ENCODE measurements at regions not wholly inside any gene's neighbourhood (a gene's known extent, or its start where the extent isn't known, plus 50 kb on each side); places are given as distances from the start of the nearest gene placed in this dataset.

- H3K27ac ChIP-seq, result no peak overlapping the region
Observed at GRCh38 chr12:34602213-34602940, 580.1 kb downstream of the ALG10 start.

GRCh38 chr12:34603382-34604035 is 581.2 kb downstream of the ALG10 start:
- Histone ChIP-seq H3K36me3 (no peaks in the 10 kb centered on the region), H3K9me3 (peaks cover 54% of the 10 kb centered on the region), H3K4me3 (no peak overlapping the region), H3K27ac (no peak overlapping the region), H3K4me1 (no peaks in the 10 kb centered on the region), H3K27me3 (no peaks in the 10 kb centered on the region)
- WGBS, result 66% methylated on average over 21 of the region's 21 CpGs
- DNase-seq (ENCODE audit: low spot score in 2 of 2), result peak in 1 of 2 donors; percentile 25
- no peak for TF ChIP-seq CTCF (IDR thresholded peaks at IDR 0.05)
- no peak for TF ChIP-seq EP300 (IDR thresholded peaks at IDR 0.05)

More at GRCh38 chr12:34602213-34602940, 580.1 kb downstream of the ALG10 start:
- Histone ChIP-seq H3K9me3 (peaks cover 57% of the 10 kb centered on the region), H3K27me3 (no peaks in the 10 kb centered on the region), H3K4me3 (no peak overlapping the region), H3K4me1 (no peaks in the 10 kb centered on the region), H3K36me3 (no peaks in the 10 kb centered on the region)
- peak in 1 of 2 donors; percentile 48 for DNase-seq (ENCODE audit: low spot score in 2 of 2)
- 69% methylated on average over 22 of the region's 22 CpGs for WGBS
- TF ChIP-seq POLR2AphosphoS5 (IDR thresholded peaks at IDR 0.05) (no peak), EP300 (IDR thresholded peaks at IDR 0.05) (no peak), POLR2A (IDR thresholded peaks at IDR 0.05) (no peak), CTCF (IDR thresholded peaks at IDR 0.05) (no peak)

DNA sequence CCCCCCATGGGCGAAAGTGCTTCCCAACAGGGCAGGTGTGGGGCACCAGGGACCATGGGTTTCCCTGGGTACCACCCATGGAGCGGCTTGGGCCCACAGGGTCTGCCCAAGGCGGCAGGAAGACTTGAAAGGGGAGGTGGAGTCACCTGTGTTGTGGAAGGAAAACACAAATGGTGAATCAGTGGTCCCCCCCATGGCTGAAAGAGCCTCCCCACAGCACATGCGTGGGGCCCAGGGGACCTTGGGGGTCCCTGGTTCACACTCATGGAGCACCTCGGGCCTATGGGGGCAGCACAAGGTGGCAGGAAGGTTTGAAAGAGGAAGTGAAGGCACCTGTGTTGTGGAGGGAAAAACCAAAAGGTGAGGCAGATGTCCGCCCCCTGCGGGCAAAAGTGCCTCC is 581.9 kb downstream of the ALG10 start:
- Histone ChIP-seq H3K4me1 (no peaks in the 10 kb centered on the region), H3K36me3 (no peaks in the 10 kb centered on the region), H3K9me3 (peaks cover 56% of the 10 kb centered on the region), H3K4me3 (no peak overlapping the region), H3K27me3 (no peaks in the 10 kb centered on the region), H3K27ac (no peak overlapping the region)
- peak; percentile 33 to 60 for DNase-seq (ENCODE audit: low spot score in 2 of 2)
- 42% methylated on average over 7 of the region's 7 CpGs for WGBS
- TF ChIP-seq POLR2A (IDR thresholded peaks at IDR 0.05) (no peak), POLR2AphosphoS5 (IDR thresholded peaks at IDR 0.05) (no peak), CTCF (IDR thresholded peaks at IDR 0.05) (no peak), EP300 (IDR thresholded peaks at IDR 0.05) (no peak)

DNA sequence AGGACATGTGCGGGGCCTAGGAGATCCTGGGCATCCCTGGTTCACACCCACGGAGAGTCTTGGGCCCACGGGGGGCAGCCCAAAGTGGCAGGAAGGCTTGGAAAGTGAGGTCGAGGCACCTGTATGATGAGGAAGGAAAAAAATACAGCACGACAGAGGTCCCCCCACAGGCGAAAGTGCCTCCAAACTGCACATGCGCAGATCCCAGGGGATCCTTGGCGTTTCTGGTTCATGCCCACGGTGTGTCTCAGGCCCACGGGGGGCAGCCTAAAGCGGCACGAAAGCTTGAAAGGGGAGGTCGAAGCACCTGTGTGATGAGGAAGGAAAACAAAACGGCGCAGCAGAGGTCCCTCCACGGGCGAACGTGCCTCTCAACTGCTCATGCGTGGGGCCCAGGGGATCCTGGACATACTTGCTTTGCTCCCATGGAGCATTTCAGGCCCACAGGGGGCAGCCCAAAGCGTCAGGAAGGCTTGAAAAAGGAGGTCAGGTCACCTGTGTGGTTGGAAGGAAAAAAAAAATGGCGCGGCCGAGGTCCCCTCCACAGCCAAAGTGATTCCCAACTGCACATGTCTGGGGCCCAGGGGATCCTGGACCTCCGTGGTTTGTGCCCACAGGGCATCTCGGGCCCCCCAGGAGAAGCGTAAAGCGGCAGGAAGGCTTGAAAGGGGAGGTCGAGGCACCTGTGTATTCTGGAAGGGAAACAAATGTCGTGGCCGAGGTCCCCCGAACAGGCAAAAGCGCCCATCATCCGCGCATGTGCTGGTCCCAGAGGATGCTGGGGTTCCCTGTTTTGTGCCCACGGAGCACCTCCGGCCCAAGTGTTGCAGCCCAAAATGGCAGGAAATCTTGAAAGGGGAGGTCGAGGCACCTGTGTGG is 582.6 kb downstream of the ALG10 start:
- 74% methylated on average over 37 of the region's 37 CpGs for WGBS
- no peak overlapping the region for H3K4me3 ChIP-seq
- H3K9me3 ChIP-seq, result peaks cover 51% of the 10 kb centered on the region

More for the DNA sequence above, 582.6 kb downstream of the ALG10 start:
- Histone ChIP-seq H3K4me1 (no peaks in the 10 kb centered on the region), H3K36me3 (no peaks in the 10 kb centered on the region), H3K27me3 (no peaks in the 10 kb centered on the region), H3K27ac (no peak overlapping the region)
- TF ChIP-seq CTCF (IDR thresholded peaks at IDR 0.05) (no peak), EP300 (IDR thresholded peaks at IDR 0.05) (no peak), POLR2A (IDR thresholded peaks at IDR 0.05) (no peak), POLR2AphosphoS5 (IDR thresholded peaks at IDR 0.05) (no peak)
- peak; percentile 37 to 72 for DNase-seq (ENCODE audit: low spot score in 2 of 2)

Data from suprapubic skin (tissue), 4 donors.